ENCODE measurements at regions not wholly inside any gene's neighbourhood (a gene's known extent, or its start where the extent isn't known, plus 50 kb on each side); places are given as distances from the start of the nearest gene placed in this dataset.

DNA sequence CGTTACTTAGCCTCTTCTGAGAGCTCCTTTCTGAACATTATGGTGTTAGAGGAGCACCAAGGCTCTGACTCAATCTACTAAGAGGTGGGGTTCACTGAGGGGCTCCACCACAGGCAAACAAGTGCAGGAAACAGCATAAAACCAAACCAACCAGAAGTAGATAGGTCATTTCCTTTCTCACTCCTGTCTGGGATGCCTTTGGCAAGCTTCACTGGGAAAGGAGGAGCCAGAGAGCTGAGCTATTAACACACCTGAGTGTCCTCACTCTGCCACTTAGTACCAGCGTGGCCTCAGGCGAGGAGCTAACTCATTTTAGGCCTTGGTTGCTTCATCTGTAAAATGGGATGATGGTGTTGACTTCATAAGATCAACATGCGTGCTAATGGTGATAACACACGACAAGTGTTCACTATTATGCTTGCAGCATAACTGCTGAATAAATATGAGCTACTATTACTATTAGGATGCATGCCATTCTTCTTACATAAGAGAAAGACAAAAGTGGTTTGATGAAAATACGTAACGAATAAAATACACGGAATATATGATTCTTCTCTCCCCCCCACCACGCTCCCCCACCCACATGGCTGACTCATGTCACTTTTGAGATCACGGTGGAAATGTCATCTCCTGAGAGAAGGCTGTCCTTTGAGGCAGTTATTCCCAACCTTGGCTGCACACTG, 185.4 kb downstream of the BCAS1 start:
- no peak for TF ChIP-seq POLR2A (IDR thresholded peaks at IDR 0.05)
- TF ChIP-seq, protein P1, sequence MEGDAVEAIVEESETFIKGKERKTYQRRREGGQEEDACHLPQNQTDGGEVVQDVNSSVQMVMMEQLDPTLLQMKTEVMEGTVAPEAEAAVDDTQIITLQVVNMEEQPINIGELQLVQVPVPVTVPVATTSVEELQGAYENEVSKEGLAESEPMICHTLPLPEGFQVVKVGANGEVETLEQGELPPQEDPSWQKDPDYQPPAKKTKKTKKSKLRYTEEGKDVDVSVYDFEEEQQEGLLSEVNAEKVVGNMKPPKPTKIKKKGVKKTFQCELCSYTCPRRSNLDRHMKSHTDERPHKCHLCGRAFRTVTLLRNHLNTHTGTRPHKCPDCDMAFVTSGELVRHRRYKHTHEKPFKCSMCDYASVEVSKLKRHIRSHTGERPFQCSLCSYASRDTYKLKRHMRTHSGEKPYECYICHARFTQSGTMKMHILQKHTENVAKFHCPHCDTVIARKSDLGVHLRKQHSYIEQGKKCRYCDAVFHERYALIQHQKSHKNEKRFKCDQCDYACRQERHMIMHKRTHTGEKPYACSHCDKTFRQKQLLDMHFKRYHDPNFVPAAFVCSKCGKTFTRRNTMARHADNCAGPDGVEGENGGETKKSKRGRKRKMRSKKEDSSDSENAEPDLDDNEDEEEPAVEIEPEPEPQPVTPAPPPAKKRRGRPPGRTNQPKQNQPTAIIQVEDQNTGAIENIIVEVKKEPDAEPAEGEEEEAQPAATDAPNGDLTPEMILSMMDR (IDR thresholded peaks at IDR 0.05) = no peak

Measured in vagina (tissue), 2 donors.